ENCODE measurements at regions not wholly inside any gene's neighbourhood (a gene's known extent, or its start where the extent isn't known, plus 50 kb on each side); places are given as distances from the start of the nearest gene placed in this dataset.

DNA sequence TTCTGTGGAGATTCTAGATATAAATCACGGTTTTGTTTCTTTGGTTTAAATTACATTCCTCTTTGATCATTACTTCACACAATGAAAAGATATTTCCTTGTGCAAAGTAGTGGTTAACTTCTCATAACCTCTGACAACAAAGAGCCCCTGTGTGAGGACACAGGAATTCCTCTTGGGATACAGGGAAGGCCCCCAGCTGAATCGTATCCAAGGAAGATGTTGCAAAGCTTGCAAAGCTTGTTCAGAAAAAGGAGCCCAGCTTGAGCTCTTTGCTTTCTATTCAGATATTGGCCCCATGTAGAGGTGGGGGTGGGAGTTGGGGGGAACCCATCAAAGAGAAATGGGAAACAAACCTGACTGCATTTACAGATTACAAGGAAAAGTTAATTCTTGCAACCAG lies 145.7 kb downstream of the RELL1 start:
- Histone ChIP-seq H3K27me3 (ENCODE audit: control insufficient read depth, insufficient read depth, low read length) (no peaks in the 10 kb centered on the region), H3K36me3 (ENCODE audit: control insufficient read depth, insufficient read depth, low read length) (no peaks in the 10 kb centered on the region), H3K4me3 (ENCODE audit: low read depth, low read length) (no peak overlapping the region)
- TF ChIP-seq, protein P1, sequence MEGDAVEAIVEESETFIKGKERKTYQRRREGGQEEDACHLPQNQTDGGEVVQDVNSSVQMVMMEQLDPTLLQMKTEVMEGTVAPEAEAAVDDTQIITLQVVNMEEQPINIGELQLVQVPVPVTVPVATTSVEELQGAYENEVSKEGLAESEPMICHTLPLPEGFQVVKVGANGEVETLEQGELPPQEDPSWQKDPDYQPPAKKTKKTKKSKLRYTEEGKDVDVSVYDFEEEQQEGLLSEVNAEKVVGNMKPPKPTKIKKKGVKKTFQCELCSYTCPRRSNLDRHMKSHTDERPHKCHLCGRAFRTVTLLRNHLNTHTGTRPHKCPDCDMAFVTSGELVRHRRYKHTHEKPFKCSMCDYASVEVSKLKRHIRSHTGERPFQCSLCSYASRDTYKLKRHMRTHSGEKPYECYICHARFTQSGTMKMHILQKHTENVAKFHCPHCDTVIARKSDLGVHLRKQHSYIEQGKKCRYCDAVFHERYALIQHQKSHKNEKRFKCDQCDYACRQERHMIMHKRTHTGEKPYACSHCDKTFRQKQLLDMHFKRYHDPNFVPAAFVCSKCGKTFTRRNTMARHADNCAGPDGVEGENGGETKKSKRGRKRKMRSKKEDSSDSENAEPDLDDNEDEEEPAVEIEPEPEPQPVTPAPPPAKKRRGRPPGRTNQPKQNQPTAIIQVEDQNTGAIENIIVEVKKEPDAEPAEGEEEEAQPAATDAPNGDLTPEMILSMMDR (IDR thresholded peaks at IDR 0.05; ENCODE audit: insufficient read depth, low read depth, low read length) = no peak
- ChIA-PET POLR2A (no interaction called here), CTCF (no interaction called here)
- DNase-seq (ENCODE audit: low read depth) = no peak

DNA sequence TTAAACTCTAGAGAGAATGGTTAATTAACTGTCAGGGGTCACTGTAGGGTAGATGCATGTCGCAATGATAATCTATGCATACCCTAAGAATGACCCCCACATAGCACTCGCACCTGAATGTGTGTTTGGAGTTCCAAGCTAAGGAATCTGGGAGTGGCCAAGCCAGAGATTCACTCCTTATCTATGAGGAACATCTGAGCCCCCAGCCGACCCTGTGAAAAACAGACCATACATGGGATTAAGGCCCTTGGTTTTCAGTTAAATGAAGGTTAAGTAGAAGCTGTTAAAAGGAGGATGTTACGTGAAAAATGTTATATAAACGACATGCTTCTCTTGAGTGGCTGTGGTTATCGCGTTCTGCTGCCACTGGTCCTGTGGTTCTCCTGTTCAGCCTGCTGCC lies 147.2 kb downstream of the RELL1 start:
- no peak overlapping the region for H3K4me3 ChIP-seq (ENCODE audit: low read depth, low read length)
- CTCF ChIA-PET = no interaction called here
- POLR2A ChIA-PET = no interaction called here
- TF ChIP-seq, protein P1 (IDR thresholded peaks at IDR 0.05; ENCODE audit: insufficient read depth, low read depth, low read length) = no peak
- DNase-seq (ENCODE audit: low read depth) = no peak
- H3K27me3 ChIP-seq (ENCODE audit: control insufficient read depth, insufficient read depth, low read length) = no peaks in the 10 kb centered on the region
- H3K36me3 ChIP-seq (ENCODE audit: control insufficient read depth, insufficient read depth, low read length) = no peaks in the 10 kb centered on the region

DNA sequence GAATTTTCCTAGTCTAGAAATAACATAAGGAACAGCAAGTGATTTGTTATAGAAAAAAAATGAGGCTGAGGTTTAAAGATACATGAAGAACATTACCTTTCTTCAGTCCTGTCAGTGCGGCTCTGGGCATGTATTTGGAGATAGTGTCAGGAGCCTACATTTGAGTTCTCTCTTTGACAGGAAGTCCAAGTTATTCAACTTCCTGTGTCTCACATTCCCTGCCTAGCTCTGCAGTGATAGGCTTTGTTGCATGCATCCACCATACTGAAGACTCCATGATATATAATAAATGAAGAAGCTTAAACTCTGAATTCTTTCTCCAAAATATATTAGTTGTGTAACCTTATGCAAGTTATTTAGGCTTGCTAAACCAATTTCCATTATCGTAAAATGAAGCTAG lies 148.7 kb downstream of the RELL1 start:
- ChIA-PET POLR2A (no interaction called here), CTCF (no interaction called here)
- Histone ChIP-seq H3K27me3 (ENCODE audit: control insufficient read depth, insufficient read depth, low read length) (no peaks in the 10 kb centered on the region), H3K4me3 (ENCODE audit: low read depth, low read length) (no peak overlapping the region), H3K36me3 (ENCODE audit: control insufficient read depth, insufficient read depth, low read length) (no peaks in the 10 kb centered on the region)
- DNase-seq (ENCODE audit: low read depth) = no peak
- TF ChIP-seq, protein P1 (IDR thresholded peaks at IDR 0.05; ENCODE audit: insufficient read depth, low read depth, low read length) = no peak

DNA sequence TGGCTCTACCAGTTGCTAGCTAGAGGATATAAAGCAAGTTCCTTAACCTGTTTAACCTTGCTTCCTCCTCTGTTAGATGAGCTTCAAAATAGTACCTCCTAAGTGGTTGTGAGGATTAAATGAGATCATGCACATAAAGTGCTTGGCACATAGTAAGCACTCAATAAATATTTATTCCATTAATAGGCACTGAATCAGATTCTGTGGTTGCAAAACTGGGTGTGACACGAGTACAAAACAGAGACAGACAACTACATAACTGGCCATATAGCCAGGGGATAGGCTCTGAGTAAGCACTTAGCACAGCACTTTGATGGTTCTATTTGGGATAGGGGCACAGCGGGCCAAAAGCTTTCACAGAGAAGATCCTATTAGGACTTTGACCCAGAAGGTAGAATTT lies 150.3 kb downstream of the RELL1 start:
- CTCF ChIA-PET = interaction anchor here (0.6 kb wide), 1 partner anchor 62 kb away, joined by 3 read pairs; no protein-coding TSS in a partner anchor
- no peak for DNase-seq (ENCODE audit: low read depth)
- TF ChIP-seq, protein P1 (IDR thresholded peaks at IDR 0.05; ENCODE audit: insufficient read depth, low read depth, low read length) = no peak

DNA sequence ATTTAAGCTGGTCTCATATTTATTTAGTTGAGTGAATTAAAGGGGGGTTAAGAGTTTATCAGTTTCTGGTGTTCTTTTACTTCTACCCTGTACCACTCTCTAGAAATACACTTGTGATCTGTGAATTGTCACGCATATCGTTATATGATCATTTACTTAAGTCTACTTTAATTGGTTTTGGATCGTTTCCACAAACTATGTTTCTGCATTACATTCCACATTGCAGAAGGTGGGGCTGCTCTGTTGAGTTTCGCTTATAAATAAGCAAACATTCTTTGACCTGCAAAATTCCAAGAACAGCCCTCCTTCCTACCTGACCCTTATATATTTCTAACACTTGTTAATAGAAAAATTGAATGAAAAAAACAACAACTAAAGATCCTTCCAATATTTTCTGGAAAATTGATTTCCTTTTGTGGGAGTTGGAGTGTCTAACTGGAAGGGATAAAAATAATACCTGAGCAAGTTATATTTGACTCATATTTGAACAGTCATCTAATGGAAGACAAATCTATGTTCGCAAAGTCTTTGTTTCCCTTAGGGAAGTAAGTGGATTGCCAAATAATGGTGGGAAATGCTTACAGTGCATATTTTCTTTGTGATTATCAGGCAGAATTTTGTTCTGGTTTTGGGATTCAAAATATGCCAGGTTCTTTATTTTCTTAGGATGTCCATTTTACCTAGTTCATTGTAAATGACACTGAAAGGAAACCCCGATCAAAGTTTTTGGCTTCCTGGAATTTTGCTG lies 152.7 kb downstream of the RELL1 start:
- CTCF ChIA-PET = interaction anchor here (0.6 kb wide), 1 partner anchor 829 kb away, joined by 3 read pairs; no protein-coding TSS in a partner anchor
- Histone ChIP-seq H3K4me3 (ENCODE audit: low read depth, low read length) (no peak overlapping the region), H3K36me3 (ENCODE audit: control insufficient read depth, insufficient read depth, low read length) (no peaks in the 10 kb centered on the region), H3K27me3 (ENCODE audit: control insufficient read depth, insufficient read depth, low read length) (no peaks in the 10 kb centered on the region)
- no peak for DNase-seq (ENCODE audit: low read depth)
- POLR2A ChIA-PET = no interaction called here
- TF ChIP-seq, protein P1 (IDR thresholded peaks at IDR 0.05; ENCODE audit: insufficient read depth, low read depth, low read length) = no peak

More for the DNA sequence above, 150.3 kb downstream of the RELL1 start:
- no peaks in the 10 kb centered on the region for H3K27me3 ChIP-seq (ENCODE audit: control insufficient read depth, insufficient read depth, low read length)
- POLR2A ChIA-PET = no interaction called here
- H3K36me3 ChIP-seq (ENCODE audit: control insufficient read depth, insufficient read depth, low read length) = no peaks in the 10 kb centered on the region
- no peak overlapping the region for H3K4me3 ChIP-seq (ENCODE audit: low read depth, low read length)
